ENCODE measurements at regions not wholly inside any gene's neighbourhood (a gene's known extent, or its start where the extent isn't known, plus 50 kb on each side); places are given as distances from the start of the nearest gene placed in this dataset.

- Mint-ChIP-seq H3K9me3 (ENCODE audit: unreplicated experiment) (no peaks in the 10 kb centered on the region), H3K4me3 (ENCODE audit: unreplicated experiment) (no peak overlapping the region), H3K36me3 (ENCODE audit: insufficient read depth, unreplicated experiment) (no peaks in the 10 kb centered on the region), H3K4me1 (ENCODE audit: insufficient read depth, unreplicated experiment) (peaks cover 1% of the 10 kb centered on the region), H3K27me3 (ENCODE audit: insufficient read depth, unreplicated experiment) (no peaks in the 10 kb centered on the region), H3K27ac (ENCODE audit: low read depth, unreplicated experiment) (no peak overlapping the region)
- no peak for TF ChIP-seq CTCF (IDR thresholded peaks at IDR 0.05; ENCODE audit: unreplicated experiment)
- intact Hi-C loops (cut with micrococcal nuclease) = no loop called here
- DNase-seq (ENCODE audit: unreplicated experiment) = no peak
- no TSS peak for BruUV-seq (replicated peaks)
- ChIA-PET POLR2A (no interaction called here), CTCF (interaction anchor here (0.6 kb wide), 1 partner anchor 50 kb away, joined by 5 read pairs; no protein-coding TSS in a partner anchor)
Observed at GRCh38 chr11:69425895-69426544, 55.4 kb upstream of the LINC01488 start.

GRCh38 chr11:69427337-69427736 lies 54.1 kb upstream of the LINC01488 start:
- no peaks in the 10 kb centered on the region for H3K36me3 Mint-ChIP-seq (ENCODE audit: insufficient read depth, unreplicated experiment)
- BruUV-seq (replicated peaks) = no TSS peak
- H3K27me3 Mint-ChIP-seq (ENCODE audit: insufficient read depth, unreplicated experiment) = no peaks in the 10 kb centered on the region
- POLR2A ChIA-PET = no interaction called here
- CTCF ChIA-PET = no interaction called here
- no peak for DNase-seq (ENCODE audit: unreplicated experiment)
- H3K4me1 Mint-ChIP-seq (ENCODE audit: insufficient read depth, unreplicated experiment) = peaks cover 11% of the 10 kb centered on the region
- H3K27ac Mint-ChIP-seq (ENCODE audit: low read depth, unreplicated experiment) = no peak overlapping the region
- intact Hi-C loops (cut with micrococcal nuclease) = no loop called here
- H3K9me3 Mint-ChIP-seq (ENCODE audit: unreplicated experiment) = no peaks in the 10 kb centered on the region
- no peak overlapping the region for H3K4me3 Mint-ChIP-seq (ENCODE audit: unreplicated experiment)
- no peak for TF ChIP-seq CTCF (IDR thresholded peaks at IDR 0.05; ENCODE audit: unreplicated experiment)

- peaks cover 15% of the 10 kb centered on the region for H3K4me1 Mint-ChIP-seq (ENCODE audit: insufficient read depth, unreplicated experiment)
- no peak for TF ChIP-seq CTCF (IDR thresholded peaks at IDR 0.05; ENCODE audit: unreplicated experiment)
- CTCF ChIA-PET = no interaction called here
- no peaks in the 10 kb centered on the region for H3K36me3 Mint-ChIP-seq (ENCODE audit: insufficient read depth, unreplicated experiment)
- no peak overlapping the region for H3K27ac Mint-ChIP-seq (ENCODE audit: low read depth, unreplicated experiment)
- no peak for DNase-seq (ENCODE audit: unreplicated experiment)
- POLR2A ChIA-PET = interaction anchor here (0.6 kb wide), 1 partner anchor 38 kb away, joined by 3 read pairs; no protein-coding TSS in a partner anchor
- no TSS peak for BruUV-seq (replicated peaks)
- intact Hi-C loops (cut with micrococcal nuclease) = no loop called here
- no peak overlapping the region for H3K4me3 Mint-ChIP-seq (ENCODE audit: unreplicated experiment)
- H3K27me3 Mint-ChIP-seq (ENCODE audit: insufficient read depth, unreplicated experiment) = no peaks in the 10 kb centered on the region
- H3K9me3 Mint-ChIP-seq (ENCODE audit: unreplicated experiment) = no peaks in the 10 kb centered on the region
Observed at GRCh38 chr11:69427906-69428880, 53.3 kb upstream of the LINC01488 start.

- no peak for TF ChIP-seq CTCF (IDR thresholded peaks at IDR 0.05; ENCODE audit: unreplicated experiment)
- no TSS peak for BruUV-seq (replicated peaks)
- H3K4me3 Mint-ChIP-seq (ENCODE audit: unreplicated experiment) = no peak overlapping the region
- no peak for DNase-seq (ENCODE audit: unreplicated experiment)
- H3K27me3 Mint-ChIP-seq (ENCODE audit: insufficient read depth, unreplicated experiment) = no peaks in the 10 kb centered on the region
- H3K27ac Mint-ChIP-seq (ENCODE audit: low read depth, unreplicated experiment) = no peak overlapping the region
- intact Hi-C loops (cut with micrococcal nuclease) = no loop called here
- no peaks in the 10 kb centered on the region for H3K9me3 Mint-ChIP-seq (ENCODE audit: unreplicated experiment)
- CTCF ChIA-PET = no interaction called here
- H3K4me1 Mint-ChIP-seq (ENCODE audit: insufficient read depth, unreplicated experiment) = peaks cover 15% of the 10 kb centered on the region
- POLR2A ChIA-PET = interaction anchor here (0.6 kb wide), 1 partner anchor 104 kb away, joined by 3 read pairs; no protein-coding TSS in a partner anchor
- no peaks in the 10 kb centered on the region for H3K36me3 Mint-ChIP-seq (ENCODE audit: insufficient read depth, unreplicated experiment)
Observed at GRCh38 chr11:69429716-69430491, 51.6 kb upstream of the LINC01488 start.

Measured in MCF 10A (cell line).